ENCODE measurements at regions not wholly inside any gene's neighbourhood (a gene's known extent, or its start where the extent isn't known, plus 50 kb on each side); places are given as distances from the start of the nearest gene placed in this dataset.

DNA sequence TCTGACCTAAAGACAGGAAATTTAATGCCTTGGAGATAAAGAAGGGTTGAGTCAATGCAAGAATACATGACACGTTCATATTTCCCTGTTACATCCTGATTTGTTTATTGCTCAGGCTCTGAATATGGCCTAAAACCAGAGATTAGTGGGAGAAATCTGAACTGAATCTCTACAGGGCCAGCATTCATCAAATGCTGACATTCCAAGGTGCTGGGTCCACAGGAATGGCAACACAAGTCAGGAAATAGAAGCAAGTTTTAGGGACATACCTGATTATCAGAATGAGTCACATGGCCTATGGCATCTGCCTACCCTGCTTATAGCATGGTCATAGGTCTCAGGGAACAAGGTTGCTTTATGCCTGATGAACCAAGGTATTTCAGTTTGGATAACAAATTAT, 117.4 kb upstream of the CES5A start:
- TF ChIP-seq, protein P1, sequence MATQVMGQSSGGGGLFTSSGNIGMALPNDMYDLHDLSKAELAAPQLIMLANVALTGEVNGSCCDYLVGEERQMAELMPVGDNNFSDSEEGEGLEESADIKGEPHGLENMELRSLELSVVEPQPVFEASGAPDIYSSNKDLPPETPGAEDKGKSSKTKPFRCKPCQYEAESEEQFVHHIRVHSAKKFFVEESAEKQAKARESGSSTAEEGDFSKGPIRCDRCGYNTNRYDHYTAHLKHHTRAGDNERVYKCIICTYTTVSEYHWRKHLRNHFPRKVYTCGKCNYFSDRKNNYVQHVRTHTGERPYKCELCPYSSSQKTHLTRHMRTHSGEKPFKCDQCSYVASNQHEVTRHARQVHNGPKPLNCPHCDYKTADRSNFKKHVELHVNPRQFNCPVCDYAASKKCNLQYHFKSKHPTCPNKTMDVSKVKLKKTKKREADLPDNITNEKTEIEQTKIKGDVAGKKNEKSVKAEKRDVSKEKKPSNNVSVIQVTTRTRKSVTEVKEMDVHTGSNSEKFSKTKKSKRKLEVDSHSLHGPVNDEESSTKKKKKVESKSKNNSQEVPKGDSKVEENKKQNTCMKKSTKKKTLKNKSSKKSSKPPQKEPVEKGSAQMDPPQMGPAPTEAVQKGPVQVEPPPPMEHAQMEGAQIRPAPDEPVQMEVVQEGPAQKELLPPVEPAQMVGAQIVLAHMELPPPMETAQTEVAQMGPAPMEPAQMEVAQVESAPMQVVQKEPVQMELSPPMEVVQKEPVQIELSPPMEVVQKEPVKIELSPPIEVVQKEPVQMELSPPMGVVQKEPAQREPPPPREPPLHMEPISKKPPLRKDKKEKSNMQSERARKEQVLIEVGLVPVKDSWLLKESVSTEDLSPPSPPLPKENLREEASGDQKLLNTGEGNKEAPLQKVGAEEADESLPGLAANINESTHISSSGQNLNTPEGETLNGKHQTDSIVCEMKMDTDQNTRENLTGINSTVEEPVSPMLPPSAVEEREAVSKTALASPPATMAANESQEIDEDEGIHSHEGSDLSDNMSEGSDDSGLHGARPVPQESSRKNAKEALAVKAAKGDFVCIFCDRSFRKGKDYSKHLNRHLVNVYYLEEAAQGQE (IDR thresholded peaks at IDR 0.05; ENCODE audit: low read depth), result no peak
- TF ChIP-seq ZBTB7A (IDR thresholded peaks at IDR 0.05; ENCODE audit: low read depth) (no peak), TCF12 (IDR thresholded peaks at IDR 0.05; ENCODE audit: low read depth) (no peak), TAF1 (IDR thresholded peaks at IDR 0.05; ENCODE audit: low read depth) (no peak), CREB1 (IDR thresholded peaks at IDR 0.05; ENCODE audit: low read depth) (no peak), TEAD4 (IDR thresholded peaks at IDR 0.05) (no peak), EP300 (IDR thresholded peaks at IDR 0.05; ENCODE audit: borderline replicate concordance) (no peak), RAD21 (IDR thresholded peaks at IDR 0.05; ENCODE audit: low read depth) (no peak), FOXM1 (IDR thresholded peaks at IDR 0.05; ENCODE audit: borderline replicate concordance, low read depth) (no peak)
- TF ChIP-seq, protein P2, sequence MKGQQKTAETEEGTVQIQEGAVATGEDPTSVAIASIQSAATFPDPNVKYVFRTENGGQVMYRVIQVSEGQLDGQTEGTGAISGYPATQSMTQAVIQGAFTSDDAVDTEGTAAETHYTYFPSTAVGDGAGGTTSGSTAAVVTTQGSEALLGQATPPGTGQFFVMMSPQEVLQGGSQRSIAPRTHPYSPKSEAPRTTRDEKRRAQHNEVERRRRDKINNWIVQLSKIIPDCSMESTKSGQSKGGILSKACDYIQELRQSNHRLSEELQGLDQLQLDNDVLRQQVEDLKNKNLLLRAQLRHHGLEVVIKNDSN (IDR thresholded peaks at IDR 0.05), result no peak

DNA sequence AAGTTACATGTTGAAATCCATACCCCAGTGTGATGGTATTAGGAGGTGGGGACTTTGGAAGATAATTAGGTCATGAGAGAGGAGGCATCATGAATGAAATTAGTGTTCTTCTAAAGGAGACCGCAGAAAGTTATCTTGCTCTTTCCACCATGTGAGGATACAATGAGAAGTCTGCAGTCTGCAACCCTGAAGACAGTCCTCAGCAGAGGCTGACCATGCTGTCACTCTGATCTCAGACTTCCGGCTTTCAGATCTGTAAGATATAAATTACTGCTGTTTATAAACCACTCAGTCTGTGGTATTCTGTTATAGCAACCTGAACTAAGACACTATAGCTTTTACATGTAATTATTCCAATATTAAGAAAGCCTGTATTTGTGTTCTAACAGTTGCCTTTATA, 116.7 kb upstream of the CES5A start:
- TF ChIP-seq NFIC (IDR thresholded peaks at IDR 0.05), result no peak
- TF ChIP-seq YY1 (IDR thresholded peaks at IDR 0.05; ENCODE audit: low read depth), result no peak
- no peak for TF ChIP-seq ZBTB7A (IDR thresholded peaks at IDR 0.05; ENCODE audit: low read depth)
- no peak for TF ChIP-seq CREB1 (IDR thresholded peaks at IDR 0.05; ENCODE audit: low read depth)
- no peak for TF ChIP-seq FOXM1 (IDR thresholded peaks at IDR 0.05; ENCODE audit: borderline replicate concordance, low read depth)
- no peak for TF ChIP-seq EGR1 (IDR thresholded peaks at IDR 0.05)

DNA sequence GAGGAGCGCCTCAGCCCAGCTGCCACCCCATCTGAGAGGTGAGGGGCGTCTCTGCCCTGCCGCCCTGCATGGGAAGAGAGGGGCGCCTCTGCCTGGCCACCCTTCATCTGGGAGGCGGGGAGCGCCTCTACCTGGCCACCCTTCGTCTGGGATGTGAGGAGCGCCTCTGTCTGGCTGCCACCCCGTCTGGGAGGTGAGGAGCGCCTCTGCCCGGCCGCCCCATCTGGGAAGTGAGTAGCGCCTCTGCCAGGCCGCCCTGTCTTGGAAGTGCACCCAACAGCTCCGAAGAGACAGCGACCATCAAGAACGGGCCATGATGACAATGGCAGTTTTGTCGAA, 114.4 kb upstream of the CES5A start:
- TF ChIP-seq EGR1 (IDR thresholded peaks at IDR 0.05) (no peak), ZBTB7A (IDR thresholded peaks at IDR 0.05; ENCODE audit: low read depth) (no peak), TEAD4 (IDR thresholded peaks at IDR 0.05) (no peak), CREB1 (IDR thresholded peaks at IDR 0.05; ENCODE audit: low read depth) (no peak), FOXM1 (IDR thresholded peaks at IDR 0.05; ENCODE audit: borderline replicate concordance, low read depth) (no peak), EP300 (IDR thresholded peaks at IDR 0.05; ENCODE audit: borderline replicate concordance) (no peak), CEBPB (IDR thresholded peaks at IDR 0.05) (no peak), NFIC (IDR thresholded peaks at IDR 0.05) (no peak), RAD21 (IDR thresholded peaks at IDR 0.05; ENCODE audit: low read depth) (no peak), YY1 (IDR thresholded peaks at IDR 0.05; ENCODE audit: low read depth) (no peak), TAF1 (IDR thresholded peaks at IDR 0.05; ENCODE audit: low read depth) (no peak), TCF12 (IDR thresholded peaks at IDR 0.05; ENCODE audit: low read depth) (no peak)
- TF ChIP-seq, protein P1 (IDR thresholded peaks at IDR 0.05; ENCODE audit: low read depth), result no peak
- TF ChIP-seq, protein P3, sequence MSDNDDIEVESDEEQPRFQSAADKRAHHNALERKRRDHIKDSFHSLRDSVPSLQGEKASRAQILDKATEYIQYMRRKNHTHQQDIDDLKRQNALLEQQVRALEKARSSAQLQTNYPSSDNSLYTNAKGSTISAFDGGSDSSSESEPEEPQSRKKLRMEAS (IDR thresholded peaks at IDR 0.05), result no peak
- TF ChIP-seq, protein P2 (IDR thresholded peaks at IDR 0.05), result no peak

DNA sequence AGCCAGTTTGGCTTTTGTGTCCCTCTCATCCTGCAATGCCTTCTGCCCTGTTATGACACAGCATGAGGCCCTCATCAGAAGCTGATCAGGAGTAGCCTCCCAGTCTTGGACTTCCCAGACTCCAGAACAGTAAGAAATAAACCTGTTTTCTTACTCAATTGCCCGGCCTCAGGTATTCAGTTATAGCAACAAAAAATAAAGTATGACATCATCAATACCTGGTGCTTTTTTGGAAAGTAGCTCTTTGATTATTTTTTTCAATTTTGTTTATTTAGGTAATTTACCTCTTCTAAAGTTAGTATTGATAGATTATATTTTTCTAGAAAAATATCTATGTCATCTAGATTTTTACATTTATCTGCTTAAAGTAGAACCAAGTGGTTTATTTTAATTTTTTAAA, 112.8 kb upstream of the CES5A start:
- TF ChIP-seq TAF1 (IDR thresholded peaks at IDR 0.05; ENCODE audit: low read depth) (no peak), EP300 (IDR thresholded peaks at IDR 0.05; ENCODE audit: borderline replicate concordance) (no peak), CREB1 (IDR thresholded peaks at IDR 0.05; ENCODE audit: low read depth) (no peak), FOXM1 (IDR thresholded peaks at IDR 0.05; ENCODE audit: borderline replicate concordance, low read depth) (no peak), TCF12 (IDR thresholded peaks at IDR 0.05; ENCODE audit: low read depth) (no peak), EGR1 (IDR thresholded peaks at IDR 0.05) (no peak), ZBTB7A (IDR thresholded peaks at IDR 0.05; ENCODE audit: low read depth) (no peak), TEAD4 (IDR thresholded peaks at IDR 0.05) (no peak), NFIC (IDR thresholded peaks at IDR 0.05) (no peak), YY1 (IDR thresholded peaks at IDR 0.05; ENCODE audit: low read depth) (no peak), CEBPB (IDR thresholded peaks at IDR 0.05) (no peak), RAD21 (IDR thresholded peaks at IDR 0.05; ENCODE audit: low read depth) (no peak)
- TF ChIP-seq, protein P2 (IDR thresholded peaks at IDR 0.05), result no peak
- TF ChIP-seq, protein P1 (IDR thresholded peaks at IDR 0.05; ENCODE audit: low read depth), result no peak
- TF ChIP-seq, protein P3 (IDR thresholded peaks at IDR 0.05), result no peak

Data from Ishikawa (cell line).